ENCODE measurements at regions not wholly inside any gene's neighbourhood (a gene's known extent, or its start where the extent isn't known, plus 50 kb on each side); places are given as distances from the start of the nearest gene placed in this dataset.

- no peak for TF ChIP-seq CTCF (IDR thresholded peaks at IDR 0.05)
- no peak for TF ChIP-seq POLR2A (IDR thresholded peaks at IDR 0.05)
Measured at GRCh38 chr17:21564262-21564661, 128.1 kb upstream of the KCNJ18 start.

Data from right lobe of liver (tissue), 4 donors.